H1 (cell line): ENCODE measurements at regions not wholly inside any gene's neighbourhood (a gene's known extent, or its start where the extent isn't known, plus 50 kb on each side); places are given as distances from the start of the nearest gene placed in this dataset.

Experiments used
- KDM4A ChIP-seq: IDR thresholded peaks from one replicate; pipeline ENCODE4 v1.7.1; 2012; ENCODE audit warnings: low read depth, mild to moderate bottlenecking, moderate library complexity, low read length, inconsistent platforms; ENCODE audit not compliant: severe bottlenecking
- RBBP5 ChIP-seq: IDR thresholded peaks from 2 replicates; pipeline ENCODE4 v1.7.1; 2012; ENCODE audit warnings: low read depth, mild to moderate bottlenecking, inconsistent platforms, low read length, moderate library complexity, borderline replicate concordance
- TAF1 ChIP-seq: IDR thresholded peaks from 2 replicates; pipeline ENCODE4 v1.6.1; 2011; ENCODE audit warnings: mild to moderate bottlenecking, low read depth, low read length

DNA sequence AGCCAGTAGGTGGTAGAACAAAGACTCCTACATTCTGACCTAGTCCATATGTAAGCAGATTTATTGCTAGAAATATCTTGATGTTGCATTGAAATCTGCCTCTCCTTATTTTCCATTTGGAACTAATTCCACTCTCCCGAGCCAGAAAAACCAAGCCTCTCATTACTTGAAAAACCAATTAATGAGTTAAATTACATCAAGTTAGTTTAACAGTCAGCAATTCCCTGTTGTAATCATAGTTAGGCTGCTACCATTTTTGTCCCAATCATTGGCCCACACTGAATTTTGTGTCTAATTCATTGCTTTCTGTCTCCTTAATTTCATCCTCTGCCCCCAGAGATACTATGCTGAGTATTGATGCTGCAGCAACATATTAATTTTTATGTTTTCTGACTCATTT, 168.3 kb upstream of the TNP1 start (continued):
- TF ChIP-seq RBBP5, result no peak
- no peak for TF ChIP-seq KDM4A
- TF ChIP-seq TAF1, result no peak
- TF ChIP-seq, all 59 proteins: peak for 0
